H1 (cell line): ENCODE measurements at regions not wholly inside any gene's neighbourhood (a gene's known extent, or its start where the extent isn't known, plus 50 kb on each side); places are given as distances from the start of the nearest gene placed in this dataset.

ENCODE experiments used
- CEBPB ChIP-seq: IDR thresholded peaks from 2 replicates; pipeline ENCODE4 v1.6.1; 2012; ENCODE audit warnings: low read depth, low read length
- POU5F1 ChIP-seq: IDR thresholded peaks from 2 replicates; pipeline ENCODE4 v1.6.1; 2011; ENCODE audit warnings: low read depth, mild to moderate bottlenecking, low read length, moderate library complexity
- SP4 ChIP-seq: IDR thresholded peaks from 2 replicates; pipeline ENCODE4 v1.6.1; 2012; ENCODE audit warnings: low read length, inconsistent platforms

DNA sequence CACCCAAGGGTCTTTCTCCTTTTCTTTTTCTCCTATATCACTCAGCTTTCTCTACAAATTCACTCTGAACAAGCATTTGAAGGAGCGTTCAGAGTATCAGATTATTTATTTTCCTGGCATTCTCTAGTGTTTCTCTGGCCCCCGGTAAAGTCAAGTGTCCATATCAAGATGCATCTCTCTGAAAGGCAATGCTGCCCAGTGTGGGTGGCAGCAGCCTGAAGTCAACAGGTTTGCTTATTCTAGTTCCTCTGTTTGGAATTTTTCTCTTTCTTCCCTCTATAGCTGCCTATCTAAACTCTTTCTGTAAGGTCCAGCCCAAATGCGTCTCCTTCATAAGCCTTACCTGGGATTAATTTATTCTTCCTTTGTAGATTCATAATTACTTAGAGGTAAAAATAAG, 526.2 kb upstream of the TNP1 start (continued):
- no peak for TF ChIP-seq POU5F1
- TF ChIP-seq CEBPB, result no peak
- no peak for TF ChIP-seq SP4
